HTR-8/SVneo (cell line): ENCODE measurements at regions not wholly inside any gene's neighbourhood (a gene's known extent, or its start where the extent isn't known, plus 50 kb on each side); places are given as distances from the start of the nearest gene placed in this dataset.

ENCODE experiments used
- DNase-seq: peaks from one replicate; pipeline ENCODE4 v3.0.0; 2011; ENCODE audit warnings: low spot score, mixed read lengths; ENCODE audit not compliant: insufficient read length
- FAIRE-seq: peaks from 2 replicates; lab custom pipeline; 2011; peaks lifted over from hg19 to GRCh38; lab: Jason Lieb, UNC

- no peak for FAIRE-seq
Measured at GRCh38 chr4:147340591-147341120, 140.2 kb upstream of the EDNRA start.

GRCh38 chr4:147343692-147344091 lies 137.2 kb upstream of the EDNRA start:
- DNase-seq (no peak), FAIRE-seq (no peak)

More at GRCh38 chr4:147340591-147341120, 140.2 kb upstream of the EDNRA start:
- no peak for DNase-seq

GRCh38 chr4:147345662-147346061 lies 135.2 kb upstream of the EDNRA start:
- FAIRE-seq, result no peak

GRCh38 chr4:147347217-147347616 lies 133.7 kb upstream of the EDNRA start:
- DNase-seq (no peak), FAIRE-seq (no peak)

More at GRCh38 chr4:147345662-147346061, 135.2 kb upstream of the EDNRA start:
- DNase-seq, result no peak

GRCh38 chr4:147349193-147349592 lies 131.7 kb upstream of the EDNRA start:
- no peak for FAIRE-seq
- no peak for DNase-seq

- DNase-seq (no peak), FAIRE-seq (no peak)
Measured at GRCh38 chr4:147351083-147351787, 129.7 kb upstream of the EDNRA start.

- DNase-seq (no peak), FAIRE-seq (no peak)
Measured at GRCh38 chr4:147354237-147354636, 126.7 kb upstream of the EDNRA start.

- FAIRE-seq, result no peak
- no peak for DNase-seq
Measured at GRCh38 chr4:147355032-147355656, 125.8 kb upstream of the EDNRA start.

- DNase-seq, result peak; percentile 21
- FAIRE-seq, result no peak
Measured at GRCh38 chr4:147355847-147356246, 125.0 kb upstream of the EDNRA start.

GRCh38 chr4:147360301-147360700 lies 120.6 kb upstream of the EDNRA start:
- FAIRE-seq (no peak), DNase-seq (no peak)

GRCh38 chr4:147361726-147362125 lies 119.2 kb upstream of the EDNRA start:
- FAIRE-seq, result no peak

GRCh38 chr4:147362938-147363337 lies 118.0 kb upstream of the EDNRA start:
- DNase-seq, result no peak
- no peak for FAIRE-seq

More at GRCh38 chr4:147361726-147362125, 119.2 kb upstream of the EDNRA start:
- no peak for DNase-seq

- FAIRE-seq, result no peak
- no peak for DNase-seq
Measured at GRCh38 chr4:147363514-147363913, 117.4 kb upstream of the EDNRA start.

GRCh38 chr4:147365396-147365795 lies 115.5 kb upstream of the EDNRA start:
- FAIRE-seq (no peak), DNase-seq (no peak)

- no peak for DNase-seq
- FAIRE-seq, result no peak
Measured at GRCh38 chr4:147366164-147366563, 114.7 kb upstream of the EDNRA start.

- DNase-seq (no peak), FAIRE-seq (no peak)
Measured at GRCh38 chr4:147367891-147368290, 113.0 kb upstream of the EDNRA start.

GRCh38 chr4:147368948-147369347 lies 111.9 kb upstream of the EDNRA start:
- DNase-seq (no peak), FAIRE-seq (no peak)

GRCh38 chr4:147370473-147370872 lies 110.4 kb upstream of the EDNRA start:
- no peak for DNase-seq
- FAIRE-seq, result no peak

- FAIRE-seq, result no peak
Measured at GRCh38 chr4:147370881-147371280, 110.0 kb upstream of the EDNRA start.

GRCh38 chr4:147371661-147372060 lies 109.2 kb upstream of the EDNRA start:
- FAIRE-seq (no peak), DNase-seq (no peak)

More at GRCh38 chr4:147370881-147371280, 110.0 kb upstream of the EDNRA start:
- DNase-seq, result no peak

GRCh38 chr4:147378780-147379179 lies 102.1 kb upstream of the EDNRA start:
- FAIRE-seq (no peak), DNase-seq (no peak)
